Activated CD8-positive, alpha-beta memory T cell treated with anti-CD3 and anti-CD28 coated beads for 48 hours (primary cell): ENCODE measurements at regions not wholly inside any gene's neighbourhood (a gene's known extent, or its start where the extent isn't known, plus 50 kb on each side); places are given as distances from the start of the nearest gene placed in this dataset.
"Not testable (repeated sequence)": the region's sequence is repeated elsewhere in the genome, so short reads cannot be mapped to it uniquely, and the experiment has no call there.

Experiments used
- DNase-seq, 3 experiments: peaks; one replicate each; pipeline ENCODE4 v3.0.0-alpha.2; 2020; ENCODE audit warnings: low read depth in 2 of 3, low spot score in 2 of 3

- DNase-seq = no peak
These were observed 898.2 kb downstream of the MCTP2 start for GRCh38 chr15:95129574-95129973.

DNA sequence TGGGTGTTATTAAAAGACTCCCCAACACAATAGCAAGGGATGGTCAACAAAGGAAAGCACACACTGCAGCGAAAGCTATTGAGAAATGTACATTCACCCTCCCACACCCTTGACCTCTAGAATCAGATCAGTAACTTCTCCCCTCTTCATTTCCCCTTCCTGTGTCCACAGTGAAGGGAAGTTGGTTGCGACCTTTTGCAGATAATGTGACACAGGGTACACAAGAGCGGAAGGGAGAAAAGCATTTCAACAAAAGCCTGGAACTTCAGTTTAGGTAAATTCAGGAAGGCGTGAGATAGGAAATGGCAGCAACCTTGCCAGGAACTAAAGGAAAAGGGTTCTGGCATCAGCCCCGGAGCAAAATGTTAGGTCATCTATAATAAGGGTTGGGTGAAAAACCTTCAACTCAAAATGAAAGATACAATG lies 899.8 kb downstream of the MCTP2 start:
- DNase-seq = no peak

- DNase-seq = no peak
These were observed 901.4 kb downstream of the MCTP2 start for GRCh38 chr15:95132774-95133173.

DNA sequence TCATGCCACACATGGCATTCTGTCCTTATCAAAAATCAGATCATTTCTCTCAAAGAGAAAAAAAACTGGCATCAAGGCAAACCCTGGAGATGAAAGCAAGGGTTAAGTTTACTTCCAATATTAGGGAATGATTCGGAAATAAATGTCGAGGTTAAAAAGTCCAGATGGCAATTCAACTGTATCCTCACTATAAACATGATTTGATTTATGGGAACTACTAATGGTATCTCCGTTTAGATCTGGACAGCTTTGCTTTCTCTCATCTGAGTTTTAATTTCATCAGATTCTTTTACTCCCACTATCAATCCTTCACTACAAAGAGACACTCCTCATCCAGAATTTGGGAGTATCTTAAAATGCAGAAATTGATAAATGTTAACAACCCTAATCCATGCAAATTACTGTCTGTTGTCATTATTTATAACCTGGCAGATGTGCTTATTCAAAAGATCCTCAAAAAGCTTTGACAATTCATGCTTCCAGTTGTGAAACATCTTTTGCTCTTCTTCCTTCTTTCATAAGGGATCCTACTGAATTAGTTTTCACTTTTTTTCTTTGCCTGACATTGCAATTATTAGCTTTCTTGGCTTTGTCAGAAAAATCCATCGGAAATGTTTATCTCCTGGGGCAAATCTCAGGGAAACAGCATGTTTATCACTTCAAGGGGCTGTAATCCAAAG lies 903.2 kb downstream of the MCTP2 start:
- DNase-seq = no peak

- DNase-seq = no peak
These were observed 907.4 kb downstream of the MCTP2 start for GRCh38 chr15:95138604-95139270.

GRCh38 chr15:95141486-95141885 lies 910.1 kb downstream of the MCTP2 start:
- no peak for DNase-seq

DNA sequence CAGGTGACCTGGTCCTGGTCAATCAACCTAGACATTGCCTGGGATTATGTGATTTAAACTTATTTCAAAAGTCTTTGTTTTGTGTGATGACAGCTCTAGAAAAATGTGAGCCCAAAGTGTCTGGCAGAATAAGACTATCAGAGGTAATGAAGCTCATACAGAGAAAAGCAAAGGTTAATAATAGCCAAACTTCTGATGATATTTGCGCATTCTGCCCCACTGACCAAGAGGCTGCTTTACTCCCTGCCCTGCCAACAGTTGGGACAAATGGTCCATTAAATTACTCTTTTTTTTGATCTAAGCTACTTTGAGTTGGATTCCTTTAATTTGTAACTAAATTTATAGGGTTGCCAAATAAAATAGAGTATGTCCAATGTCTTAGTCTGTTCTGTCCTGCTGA lies 911.2 kb downstream of the MCTP2 start:
- no peak for DNase-seq

DNA sequence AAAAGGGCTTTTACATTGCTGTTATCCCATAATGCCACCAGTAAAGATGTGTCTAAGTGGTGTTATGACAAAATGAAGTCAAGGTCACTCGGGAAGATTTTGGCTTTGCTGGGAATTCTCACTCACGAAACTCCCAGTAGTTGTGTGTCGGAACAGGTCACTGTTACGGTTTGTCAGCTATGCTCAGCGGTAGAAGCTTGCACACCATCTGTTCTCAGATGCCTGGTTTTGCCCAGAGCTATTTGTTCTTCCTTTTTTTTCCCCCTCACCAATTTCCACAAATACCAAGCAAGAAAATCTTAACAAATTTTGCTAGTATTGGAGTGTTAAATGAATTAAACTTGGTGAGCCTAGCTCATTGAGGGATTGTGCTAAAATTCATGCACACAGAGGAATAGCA lies 915.1 kb downstream of the MCTP2 start:
- DNase-seq = no peak

- DNase-seq = no peak
These were observed 916.8 kb downstream of the MCTP2 start for GRCh38 chr15:95148183-95148582.

GRCh38 chr15:95149036-95149435 lies 917.7 kb downstream of the MCTP2 start:
- DNase-seq = no peak

DNA sequence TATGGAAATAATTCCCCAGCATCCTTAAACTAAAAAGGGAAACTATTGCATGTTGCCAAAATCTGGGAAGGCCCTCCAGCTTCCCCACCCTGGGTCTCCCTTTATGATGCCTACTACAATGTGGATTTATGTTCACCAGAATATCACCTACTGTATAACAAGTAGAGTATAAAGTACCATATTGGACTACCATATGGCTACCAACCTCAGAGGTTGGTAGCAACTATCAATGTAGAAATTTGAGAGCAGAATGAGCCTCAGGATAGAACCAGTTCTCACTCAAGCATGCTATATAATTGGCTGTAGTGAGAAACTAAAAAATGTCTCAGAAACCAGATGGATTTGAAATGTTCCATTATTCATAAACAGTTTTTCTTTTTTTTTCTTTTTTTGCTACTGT lies 918.4 kb downstream of the MCTP2 start:
- DNase-seq = no peak

- no peak for DNase-seq
These were observed 919.1 kb downstream of the MCTP2 start for GRCh38 chr15:95150466-95150865.

DNA sequence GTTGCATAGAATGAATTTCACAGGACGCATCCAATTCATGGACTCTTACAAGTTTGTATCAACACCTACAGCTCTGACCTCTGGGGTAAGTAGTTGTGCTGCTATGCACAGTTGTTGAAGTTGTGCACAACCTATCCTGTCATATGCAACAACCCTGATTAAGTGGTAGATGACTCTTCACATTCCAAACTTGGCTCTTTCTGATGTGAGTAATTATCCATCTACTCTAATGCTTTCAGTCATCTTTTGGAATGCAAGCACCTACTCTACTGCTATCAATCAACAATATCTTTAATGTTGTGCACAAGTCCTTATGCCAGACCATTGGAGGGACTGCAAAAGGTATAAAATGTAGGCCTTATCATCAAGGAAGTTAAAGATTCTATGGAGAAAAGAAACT lies 921.4 kb downstream of the MCTP2 start:
- no peak for DNase-seq

GRCh38 chr15:95153201-95153600 lies 921.8 kb downstream of the MCTP2 start:
- DNase-seq = not testable (repeated sequence)

GRCh38 chr15:95160316-95160715 lies 929.0 kb downstream of the MCTP2 start:
- no peak for DNase-seq

DNA sequence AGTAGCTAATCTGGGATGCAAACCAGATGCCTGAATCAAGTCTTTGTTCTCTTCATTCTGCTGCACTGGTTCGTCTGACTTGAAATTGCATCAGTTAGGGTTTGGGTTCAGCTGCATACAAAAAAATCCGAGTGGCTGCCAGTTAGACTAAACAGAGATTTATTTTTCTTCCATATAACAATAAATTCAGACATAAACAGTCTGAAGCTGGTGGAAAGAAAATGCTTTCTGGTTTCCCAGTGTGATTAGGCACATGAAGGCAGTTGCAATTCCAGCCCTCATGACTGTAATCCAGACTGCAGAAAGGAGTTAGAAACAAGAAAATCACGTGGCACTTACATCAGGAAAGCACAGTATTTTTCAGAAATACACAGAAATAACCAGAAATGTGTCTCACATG lies 930.7 kb downstream of the MCTP2 start:
- DNase-seq = no peak

GRCh38 chr15:95162531-95162930 lies 931.2 kb downstream of the MCTP2 start:
- DNase-seq = no peak

DNA sequence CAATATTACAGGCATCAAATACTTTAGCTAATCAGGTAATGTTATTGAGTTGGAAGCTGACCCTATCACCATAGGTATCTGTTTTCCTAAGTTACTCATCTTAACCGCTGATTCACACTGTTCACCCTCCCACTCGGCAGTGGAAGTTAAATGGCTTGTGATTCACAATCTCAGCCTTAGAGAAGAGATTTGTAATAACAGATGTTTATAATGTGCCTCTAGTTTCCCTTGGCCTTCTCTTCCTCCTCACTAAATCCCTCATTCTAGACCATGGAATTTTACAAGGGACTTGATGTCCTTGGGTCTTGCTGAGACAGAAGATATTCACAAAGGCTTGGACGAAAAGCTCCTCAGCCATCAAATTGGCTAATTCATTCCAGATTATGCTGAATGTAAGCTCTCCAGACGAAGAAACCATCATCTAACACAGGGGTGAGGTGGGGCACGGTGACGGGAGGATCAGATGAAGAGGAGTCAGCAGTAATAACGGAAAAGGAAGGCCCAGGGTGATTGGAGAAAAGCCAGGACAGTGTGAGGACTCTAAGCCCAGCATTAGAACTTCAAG lies 931.7 kb downstream of the MCTP2 start:
- no peak for DNase-seq

GRCh38 chr15:95168152-95168551 lies 936.8 kb downstream of the MCTP2 start:
- no peak for DNase-seq

- DNase-seq = no peak
These were observed 937.6 kb downstream of the MCTP2 start for GRCh38 chr15:95168951-95169431.

DNA sequence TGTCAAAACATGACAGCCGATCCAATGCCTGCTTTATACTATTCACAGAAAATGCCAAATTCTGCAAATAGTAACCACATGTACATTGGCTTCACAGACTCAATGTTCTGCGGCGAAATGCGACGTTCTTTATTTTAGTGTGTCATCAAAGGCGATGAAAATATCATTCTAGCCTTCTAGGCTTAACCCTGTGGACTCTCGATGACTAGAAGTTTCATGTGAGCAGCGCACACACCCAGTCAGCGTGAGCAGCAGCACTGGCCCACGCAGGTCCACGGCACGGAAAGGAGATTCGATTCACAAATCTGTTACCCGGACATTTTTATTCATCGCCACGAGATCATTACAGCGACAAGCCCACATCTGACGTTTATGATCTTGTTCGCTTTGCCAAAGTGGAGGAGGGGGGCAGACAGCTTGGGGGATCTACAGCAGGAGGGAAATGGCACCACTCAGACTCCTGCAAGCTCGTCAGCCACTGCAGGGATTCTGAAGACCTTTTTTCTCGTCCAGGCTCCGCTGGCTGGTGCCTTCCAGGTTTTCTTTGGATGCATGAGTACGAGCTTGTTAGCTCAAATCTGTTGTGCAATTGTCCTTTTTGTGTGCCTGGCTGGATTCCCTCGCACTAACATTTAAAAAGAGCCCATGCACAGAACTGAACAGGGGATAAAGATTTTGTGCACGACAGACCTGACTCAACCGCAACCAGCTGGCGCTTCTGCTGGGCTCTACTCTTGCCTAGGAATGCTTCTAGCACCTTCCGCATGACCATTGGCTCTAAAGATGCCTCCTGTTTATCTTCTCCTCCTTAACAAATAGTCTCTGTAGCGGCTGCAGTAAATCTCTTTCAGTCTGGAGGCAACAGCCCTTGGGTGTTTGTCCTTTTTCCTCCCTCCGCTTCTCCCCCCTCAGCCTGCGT lies 938.4 kb downstream of the MCTP2 start:
- DNase-seq = no peak
